RPMI7951 (cell line): ENCODE measurements at regions not wholly inside any gene's neighbourhood (a gene's known extent, or its start where the extent isn't known, plus 50 kb on each side); places are given as distances from the start of the nearest gene placed in this dataset.
"Not testable (repeated sequence)": the region's sequence is repeated elsewhere in the genome, so short reads cannot be mapped to it uniquely, and the experiment has no call there.

Experiments used
- DNase-seq: peaks from one replicate; pipeline ENCODE4 v3.0.0-alpha.2; 2012; ENCODE audit warnings: low read depth

- DNase-seq, result no peak
Measured at GRCh38 chrX:139200346-139200745, 330.2 kb upstream of the F9 start.

- no peak for DNase-seq
Measured at GRCh38 chrX:139199933-139200332, 330.6 kb upstream of the F9 start.

- no peak for DNase-seq
Measured at GRCh38 chrX:139198936-139199335, 331.6 kb upstream of the F9 start.

DNA sequence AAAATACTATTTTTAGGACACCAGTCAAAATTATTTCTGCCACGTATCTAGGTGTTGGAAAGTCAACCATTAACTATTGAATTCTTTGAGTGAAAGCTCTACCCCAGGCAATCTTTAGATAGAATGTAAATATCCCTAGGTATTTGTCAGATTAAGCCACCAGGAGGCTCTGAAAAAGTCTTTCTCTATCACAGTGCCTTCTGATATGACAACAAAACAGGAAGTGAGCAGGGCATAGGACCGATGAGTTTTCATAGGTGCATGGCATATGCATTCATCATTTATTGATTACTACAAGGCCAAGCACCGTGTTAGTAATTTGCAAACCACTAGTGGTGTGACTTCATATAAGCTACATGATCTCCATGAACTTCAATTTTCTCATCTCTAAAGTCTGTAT lies 333.6 kb upstream of the F9 start:
- DNase-seq, result no peak

GRCh38 chrX:139194571-139195280 lies 335.8 kb upstream of the F9 start:
- no peak for DNase-seq

DNA sequence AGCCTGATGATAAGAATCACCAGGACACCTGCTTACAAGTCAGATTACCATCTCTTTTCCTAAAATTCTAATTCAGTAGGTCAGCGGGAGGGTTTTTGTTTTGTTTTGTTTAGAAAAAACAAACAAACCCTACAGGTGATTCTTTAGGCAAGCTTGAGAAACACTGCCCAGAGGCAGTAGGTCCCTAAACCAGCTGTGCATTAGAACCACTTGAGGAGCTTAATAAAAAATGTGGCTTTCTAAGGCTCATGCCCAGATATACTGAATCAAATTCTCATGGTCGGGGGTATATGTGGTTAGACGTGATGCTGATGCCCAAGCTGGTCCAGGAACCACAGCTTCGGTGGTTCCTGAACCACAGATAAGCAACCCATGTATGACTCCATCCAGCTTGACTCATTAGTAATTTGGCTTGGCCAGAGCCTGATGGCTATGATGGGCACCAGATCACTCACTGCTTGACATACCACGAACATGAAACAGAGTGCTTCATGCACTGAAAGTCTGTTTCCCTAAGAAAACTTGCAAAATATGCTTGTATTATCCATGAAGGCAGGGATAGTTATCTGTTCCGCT lies 338.1 kb upstream of the F9 start:
- DNase-seq, result no peak

DNA sequence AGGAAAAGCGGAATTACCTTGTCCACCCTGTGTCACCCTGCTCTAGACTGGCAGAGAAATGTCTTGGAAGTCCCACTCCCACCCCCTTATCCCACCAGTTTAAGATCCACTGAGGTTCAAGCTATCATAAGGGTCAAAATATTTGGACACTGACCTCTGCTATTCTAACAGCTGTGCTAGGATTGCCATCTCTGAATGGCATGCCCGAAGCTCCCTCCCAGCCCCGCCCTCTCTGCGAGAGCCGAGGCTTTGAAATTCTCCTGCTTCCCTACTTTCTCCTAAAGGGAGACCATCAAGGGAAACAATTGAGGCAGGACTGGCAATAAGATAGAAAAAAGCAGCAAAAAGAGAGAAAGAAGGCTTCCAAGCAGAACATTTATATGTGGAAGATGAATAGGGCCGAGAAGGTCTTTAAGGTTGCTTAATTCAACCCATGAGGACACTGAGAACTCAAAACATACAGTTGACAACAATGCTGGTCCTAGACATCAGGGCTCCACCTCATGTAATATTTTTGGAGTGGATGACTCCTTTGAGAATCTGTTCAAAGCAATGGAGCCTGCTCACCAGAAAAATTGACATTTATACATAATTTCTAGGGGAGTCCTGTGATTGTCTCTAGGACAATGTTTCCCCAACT lies 338.7 kb upstream of the F9 start:
- no peak for DNase-seq

- DNase-seq, result no peak
Measured at GRCh38 chrX:139191286-139191685, 339.3 kb upstream of the F9 start.

DNA sequence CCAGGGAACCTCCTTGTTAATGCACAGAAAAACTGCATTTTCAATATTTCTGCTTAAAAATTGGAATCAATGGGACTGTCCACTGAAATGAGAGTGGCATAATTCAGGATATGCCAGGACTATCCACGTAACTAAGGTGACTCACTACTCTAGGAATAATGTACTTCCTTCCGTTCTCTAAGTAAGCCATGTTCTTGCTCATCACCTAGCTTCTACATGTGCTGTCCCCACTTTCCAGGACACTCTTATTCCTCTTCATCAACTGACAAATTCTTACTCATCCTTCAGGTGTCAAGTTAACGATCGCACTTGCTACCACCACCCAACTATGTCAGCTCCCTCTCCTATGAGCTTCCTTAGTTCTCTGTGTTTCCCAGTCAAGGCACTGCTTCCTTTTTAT lies 342.8 kb upstream of the F9 start:
- no peak for DNase-seq

DNA sequence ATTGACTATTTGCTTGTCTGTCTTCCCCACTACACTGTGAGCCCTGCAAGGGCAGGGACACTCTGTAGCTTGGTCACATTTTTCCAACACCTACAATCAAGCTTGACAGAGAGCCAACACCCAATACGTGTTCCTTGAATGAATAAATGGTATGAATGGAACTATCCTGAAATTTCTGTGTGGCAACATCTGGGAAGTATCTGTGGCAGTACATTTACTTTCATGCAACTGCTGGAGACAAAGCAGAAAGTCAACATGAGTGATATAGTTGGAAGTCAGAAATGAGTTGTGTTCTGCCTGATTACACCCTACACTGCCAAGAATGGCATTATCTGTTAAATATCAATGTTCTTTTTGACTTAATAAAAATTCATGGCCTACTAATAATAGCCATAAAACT lies 343.5 kb upstream of the F9 start:
- DNase-seq, result no peak

- no peak for DNase-seq
Measured at GRCh38 chrX:139179592-139179991, 350.9 kb upstream of the F9 start.

- no peak for DNase-seq
Measured at GRCh38 chrX:139178980-139179379, 351.6 kb upstream of the F9 start.

DNA sequence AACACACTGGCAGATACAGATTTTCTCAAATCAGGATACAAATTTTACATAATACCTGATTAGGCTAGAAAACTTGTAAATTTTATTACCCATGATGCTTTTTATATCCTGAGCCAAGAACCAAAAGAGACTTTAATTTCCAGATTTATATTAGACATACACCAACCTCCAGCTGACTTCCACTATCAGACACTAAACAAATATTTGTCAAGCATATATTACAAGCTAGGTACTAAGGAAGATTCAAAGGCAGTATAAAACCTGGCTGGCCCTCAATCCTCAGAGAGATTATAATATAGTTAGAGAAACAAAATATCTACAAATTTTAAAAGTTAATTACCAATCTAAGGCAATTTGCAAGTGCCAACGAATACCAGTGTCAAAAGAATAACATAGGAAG lies 357.8 kb upstream of the F9 start:
- DNase-seq, result no peak

- DNase-seq, result no peak
Measured at GRCh38 chrX:139170526-139171173, 359.9 kb upstream of the F9 start.

DNA sequence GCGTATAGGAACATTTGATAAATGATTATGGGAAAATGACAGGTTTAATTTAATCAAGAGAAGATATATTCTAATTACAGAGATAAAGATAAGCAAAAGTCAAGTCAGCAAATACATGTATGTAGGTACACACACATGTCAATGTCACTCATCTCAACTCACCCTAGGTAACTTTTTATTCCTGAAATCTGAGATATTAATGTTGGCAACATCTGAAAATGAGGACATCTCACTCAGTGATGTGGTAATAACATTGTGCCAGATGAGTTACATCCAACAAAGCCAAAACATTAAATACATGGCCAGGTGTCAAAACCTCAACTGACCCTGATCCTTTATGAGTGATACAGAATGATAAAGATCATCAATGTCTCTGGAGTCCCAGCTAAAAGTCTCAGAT lies 363.3 kb upstream of the F9 start:
- DNase-seq, result no peak

- no peak for DNase-seq
Measured at GRCh38 chrX:139158256-139158655, 372.3 kb upstream of the F9 start.

- DNase-seq, result no peak
Measured at GRCh38 chrX:139156356-139156755, 374.2 kb upstream of the F9 start.

DNA sequence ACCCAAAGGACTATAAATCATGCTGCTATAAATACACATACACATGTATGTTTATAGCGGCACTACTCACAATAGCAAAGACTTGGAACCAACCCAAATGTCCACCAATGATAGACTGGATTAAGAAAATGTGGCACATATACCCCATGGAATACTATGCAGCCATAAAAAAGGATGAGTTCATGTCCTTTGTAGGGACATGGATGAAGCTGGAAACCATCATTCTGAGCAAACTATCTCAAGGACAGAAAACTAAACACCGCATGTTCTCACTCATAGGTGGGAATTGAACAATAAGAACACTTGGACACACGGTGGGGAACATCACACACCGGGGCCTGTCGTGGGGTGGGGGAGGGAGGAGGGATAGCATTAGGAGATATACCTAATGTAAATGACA lies 383.9 kb upstream of the F9 start:
- DNase-seq, result not testable (repeated sequence)

DNA sequence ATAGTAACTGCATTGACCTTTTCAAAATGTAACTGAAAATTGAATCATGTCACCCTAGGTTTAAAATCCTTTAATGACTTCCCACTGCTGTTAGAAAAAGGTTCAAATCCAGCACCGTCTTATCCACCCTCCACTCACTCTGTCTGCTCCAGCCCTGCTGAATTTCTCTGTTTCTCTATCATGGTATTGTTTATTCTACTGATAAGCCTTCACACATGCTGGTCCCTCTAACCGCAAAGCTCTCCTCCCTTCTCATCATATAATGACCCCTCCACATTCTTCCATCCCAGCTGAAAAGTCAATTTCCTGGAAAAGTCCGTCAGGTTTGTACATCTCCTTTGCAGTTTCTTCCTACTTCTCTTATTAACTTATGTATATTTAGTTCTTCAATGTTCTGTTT lies 389.2 kb upstream of the F9 start:
- DNase-seq, result no peak

DNA sequence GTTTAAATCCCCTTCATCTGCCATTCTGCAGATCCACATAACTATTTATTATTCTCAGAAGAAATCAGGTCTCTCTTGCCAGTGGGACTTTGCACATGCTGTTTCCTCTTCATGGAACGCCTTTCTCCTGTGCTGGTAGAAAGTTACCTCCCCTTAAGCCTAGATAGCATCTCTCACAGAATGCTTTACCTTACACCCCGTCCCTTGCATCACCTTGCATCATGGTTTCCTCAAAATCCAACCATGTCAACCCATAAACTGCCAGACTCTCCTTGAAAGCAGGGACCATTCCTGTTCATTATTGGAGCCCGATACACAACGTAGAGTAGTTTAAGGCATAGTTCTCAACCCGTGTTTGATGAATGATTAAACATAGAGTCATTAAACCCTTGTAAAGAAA lies 396.2 kb upstream of the F9 start:
- no peak for DNase-seq

DNA sequence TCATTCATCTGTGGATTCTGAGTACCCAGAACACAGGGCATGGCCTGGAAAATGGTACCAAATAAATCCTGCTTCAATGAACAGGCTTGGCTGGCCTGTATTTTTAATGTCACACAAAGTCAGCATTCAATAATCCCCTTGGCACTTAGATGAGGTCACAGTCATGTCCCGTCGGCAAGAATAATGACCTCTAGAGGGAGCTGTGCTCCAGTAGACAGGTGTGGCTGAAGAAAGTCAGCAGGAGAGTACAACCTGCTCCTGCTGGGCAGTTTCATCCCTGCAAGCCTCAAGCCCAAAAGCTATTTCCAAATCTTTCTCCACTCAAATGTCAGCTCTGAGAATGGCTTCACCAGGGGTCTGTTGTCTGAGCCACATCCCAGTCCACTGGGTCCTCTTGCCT lies 404.0 kb upstream of the F9 start:
- DNase-seq, result no peak

- DNase-seq, result no peak
Measured at GRCh38 chrX:139125916-139126315, 404.6 kb upstream of the F9 start.
